HFFc6 (cell line): ENCODE measurements at regions not wholly inside any gene's neighbourhood (a gene's known extent, or its start where the extent isn't known, plus 50 kb on each side); places are given as distances from the start of the nearest gene placed in this dataset.

Source experiments
- DNase-seq: peaks from one replicate; pipeline ENCODE4 v3.0.0-alpha.2; 2018
- H3K27ac Mint-ChIP-seq: 2 replicates; pipeline ENCODE4 v1.8.0; 2020; ENCODE audit warnings: mild to moderate bottlenecking, mixed read lengths
- H3K27me3 Mint-ChIP-seq: 2 replicates; pipeline ENCODE4 v1.8.0; 2021; ENCODE audit warnings: mild to moderate bottlenecking, moderate library complexity, mixed read lengths; ENCODE audit not compliant: insufficient read depth
- H3K36me3 Mint-ChIP-seq: 2 replicates; pipeline ENCODE4 v1.8.0; 2021; ENCODE audit warnings: low read depth, mixed read lengths
- H3K4me1 Mint-ChIP-seq: 2 replicates; pipeline ENCODE4 v1.8.0; 2020; ENCODE audit warnings: low read depth, mixed read lengths
- H3K4me3 Mint-ChIP-seq: 2 replicates; pipeline ENCODE4 v1.8.0; 2020; ENCODE audit warnings: mild to moderate bottlenecking, moderate library complexity, mixed read lengths
- H3K9me3 Mint-ChIP-seq: 2 replicates; pipeline ENCODE4 v1.8.0; 2020; ENCODE audit warnings: mild to moderate bottlenecking, mixed read lengths
- TF ChIP-seq, protein P1 (sequence below): fragments of 200-600 bp; sonication (generic); IDR thresholded peaks from 2 replicates; pipeline ENCODE4 v1.5.0; 2021; ENCODE audit warnings: antibody characterized with exemption, mild to moderate bottlenecking

DNA sequence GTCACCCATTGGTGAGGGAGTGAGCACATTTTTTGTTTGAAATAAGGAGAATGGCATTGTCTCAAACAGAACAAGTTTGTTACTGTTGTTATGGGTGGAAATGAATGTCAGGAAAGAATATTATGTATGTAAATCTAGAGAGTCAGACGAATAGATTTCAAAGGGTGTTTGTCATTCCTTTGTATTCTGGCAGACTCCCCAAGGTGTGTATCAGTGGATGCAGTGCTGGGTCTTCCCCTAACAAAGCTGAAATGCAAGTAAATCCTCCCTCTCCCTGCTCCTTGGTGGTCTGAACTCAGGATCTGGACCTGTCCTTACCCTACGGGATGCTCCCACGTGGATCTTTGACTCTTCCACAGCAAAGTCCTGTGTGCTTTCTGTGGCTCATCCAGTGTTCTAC lies 139.5 kb upstream of the ZNF516 start:
- H3K4me1 Mint-ChIP-seq = no peaks in the 10 kb centered on the region; the same call in 1 of the 2 replicates
- TF ChIP-seq, protein P1, sequence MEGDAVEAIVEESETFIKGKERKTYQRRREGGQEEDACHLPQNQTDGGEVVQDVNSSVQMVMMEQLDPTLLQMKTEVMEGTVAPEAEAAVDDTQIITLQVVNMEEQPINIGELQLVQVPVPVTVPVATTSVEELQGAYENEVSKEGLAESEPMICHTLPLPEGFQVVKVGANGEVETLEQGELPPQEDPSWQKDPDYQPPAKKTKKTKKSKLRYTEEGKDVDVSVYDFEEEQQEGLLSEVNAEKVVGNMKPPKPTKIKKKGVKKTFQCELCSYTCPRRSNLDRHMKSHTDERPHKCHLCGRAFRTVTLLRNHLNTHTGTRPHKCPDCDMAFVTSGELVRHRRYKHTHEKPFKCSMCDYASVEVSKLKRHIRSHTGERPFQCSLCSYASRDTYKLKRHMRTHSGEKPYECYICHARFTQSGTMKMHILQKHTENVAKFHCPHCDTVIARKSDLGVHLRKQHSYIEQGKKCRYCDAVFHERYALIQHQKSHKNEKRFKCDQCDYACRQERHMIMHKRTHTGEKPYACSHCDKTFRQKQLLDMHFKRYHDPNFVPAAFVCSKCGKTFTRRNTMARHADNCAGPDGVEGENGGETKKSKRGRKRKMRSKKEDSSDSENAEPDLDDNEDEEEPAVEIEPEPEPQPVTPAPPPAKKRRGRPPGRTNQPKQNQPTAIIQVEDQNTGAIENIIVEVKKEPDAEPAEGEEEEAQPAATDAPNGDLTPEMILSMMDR = no peak
- H3K27ac Mint-ChIP-seq = no peak overlapping the region
- peaks cover 24% of the 10 kb centered on the region for H3K27me3 Mint-ChIP-seq
- H3K4me3 Mint-ChIP-seq = no peak overlapping the region
- DNase-seq = no peak
- no peaks in the 10 kb centered on the region for H3K9me3 Mint-ChIP-seq
- H3K36me3 Mint-ChIP-seq = no peaks in the 10 kb centered on the region

DNA sequence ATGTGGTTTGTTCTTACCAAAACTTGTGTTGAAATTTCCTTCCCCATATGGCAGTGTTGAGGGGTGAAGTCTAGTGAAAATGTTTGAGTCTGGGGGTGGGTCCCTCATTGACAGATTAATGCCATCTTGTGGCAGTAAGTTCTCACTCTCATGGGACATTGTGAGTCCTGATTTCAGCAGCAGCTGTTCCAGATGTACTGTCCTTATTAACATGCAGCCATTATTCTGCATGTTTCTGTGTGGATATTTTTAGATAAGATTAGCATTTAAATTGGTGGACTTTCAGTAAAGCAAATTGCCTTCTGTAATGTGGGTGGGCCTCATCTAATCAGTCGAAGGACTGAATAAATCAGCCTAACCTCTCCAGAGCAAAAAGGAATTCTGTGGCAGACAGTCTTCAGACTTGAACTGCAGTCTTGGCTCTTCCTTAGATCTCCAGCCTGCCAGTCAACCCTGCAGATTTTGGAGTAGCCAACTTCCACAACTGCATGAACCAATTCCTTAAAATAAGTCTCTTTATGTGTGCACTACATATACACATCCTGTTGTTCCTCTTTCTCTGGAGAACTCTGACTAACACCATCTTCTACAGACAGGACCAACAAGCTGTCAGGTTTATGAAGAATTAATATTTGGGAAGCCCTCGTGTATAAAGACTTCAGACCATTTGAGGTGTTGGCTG lies 138.7 kb upstream of the ZNF516 start:
- DNase-seq = no peak
- peaks cover 26% of the 10 kb centered on the region for H3K27me3 Mint-ChIP-seq
- no peak overlapping the region for H3K4me3 Mint-ChIP-seq
- no peaks in the 10 kb centered on the region; the same call in 1 of the 2 replicates for H3K4me1 Mint-ChIP-seq
- no peaks in the 10 kb centered on the region for H3K36me3 Mint-ChIP-seq
- H3K27ac Mint-ChIP-seq = no peak overlapping the region
- H3K9me3 Mint-ChIP-seq = no peaks in the 10 kb centered on the region
- TF ChIP-seq, protein P1 = no peak

DNA sequence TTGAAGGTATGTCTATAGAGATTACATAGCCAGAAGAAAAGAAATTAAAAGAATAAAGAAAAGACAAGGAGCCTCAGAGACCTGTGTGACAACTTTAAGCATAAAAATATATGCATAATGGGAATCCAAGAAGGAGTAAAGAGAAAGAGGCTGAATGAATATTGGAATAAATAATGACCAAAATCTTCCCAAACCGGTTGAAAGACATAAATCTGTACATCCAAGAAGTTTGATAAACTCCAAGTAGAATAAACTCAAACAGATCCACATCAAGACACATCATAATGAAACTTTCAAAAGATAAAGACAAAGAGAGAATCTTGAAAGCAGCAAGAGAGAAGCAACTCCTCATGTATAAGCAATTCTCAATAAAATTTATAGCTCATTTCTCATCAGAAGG lies 132.4 kb upstream of the ZNF516 start:
- peaks cover 18% of the 10 kb centered on the region for H3K27me3 Mint-ChIP-seq
- no peaks in the 10 kb centered on the region for H3K36me3 Mint-ChIP-seq
- TF ChIP-seq, protein P1 = no peak
- DNase-seq = no peak
- H3K27ac Mint-ChIP-seq = no peak overlapping the region
- peaks cover 1% of the 10 kb centered on the region; the same call in 1 of the 2 replicates for H3K4me1 Mint-ChIP-seq
- H3K4me3 Mint-ChIP-seq = no peak overlapping the region
- peaks cover 4% of the 10 kb centered on the region; the same call in 1 of the 2 replicates for H3K9me3 Mint-ChIP-seq

DNA sequence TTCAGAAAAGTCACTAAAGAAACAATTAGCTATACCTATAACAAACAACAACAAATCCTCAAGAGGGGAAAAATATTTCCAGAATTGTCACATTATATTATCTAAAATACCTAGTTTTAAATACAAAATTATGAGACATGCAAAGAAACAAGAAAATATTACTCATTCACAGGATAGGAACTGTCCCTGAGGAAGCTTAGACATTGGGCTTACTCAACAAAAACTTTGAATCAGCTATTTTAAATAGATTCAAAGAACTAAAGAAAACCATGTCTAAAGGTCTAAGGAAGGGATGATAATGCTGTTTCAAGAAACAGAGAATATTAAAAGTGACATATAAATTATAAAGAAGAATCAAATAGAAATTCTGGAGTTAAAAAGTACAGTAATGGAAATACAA lies 131.9 kb upstream of the ZNF516 start:
- no peak overlapping the region for H3K4me3 Mint-ChIP-seq
- TF ChIP-seq, protein P1 = no peak
- peaks cover 6% of the 10 kb centered on the region for H3K4me1 Mint-ChIP-seq
- DNase-seq = no peak
- H3K36me3 Mint-ChIP-seq = no peaks in the 10 kb centered on the region
- no peak overlapping the region for H3K27ac Mint-ChIP-seq
- peaks cover 4% of the 10 kb centered on the region; the same call in 1 of the 2 replicates for H3K9me3 Mint-ChIP-seq
- H3K27me3 Mint-ChIP-seq = peaks cover 16% of the 10 kb centered on the region

DNA sequence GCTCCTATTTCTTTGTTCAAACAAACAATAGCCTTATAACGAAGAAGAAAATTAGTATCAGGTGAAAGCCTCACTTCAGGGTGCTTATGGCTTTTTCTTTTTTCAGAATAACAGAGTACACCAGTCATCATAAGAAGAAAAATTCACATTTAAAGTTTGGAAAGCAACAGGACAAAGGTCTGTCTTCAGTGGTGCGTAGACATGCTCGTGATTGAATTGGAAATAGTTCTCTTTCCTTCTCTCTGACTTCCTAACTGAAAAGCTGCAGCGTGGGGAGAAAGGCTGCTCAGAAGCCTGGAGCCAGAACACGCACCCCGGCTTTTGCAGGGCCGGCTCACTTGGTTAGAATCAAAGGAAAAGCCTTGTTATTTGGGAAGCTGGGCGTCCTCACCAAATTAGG lies 127.6 kb upstream of the ZNF516 start:
- H3K27ac Mint-ChIP-seq = no peak overlapping the region
- TF ChIP-seq, protein P1 = no peak

More for the DNA sequence above, 127.6 kb upstream of the ZNF516 start:
- H3K4me3 Mint-ChIP-seq = 0 out of 2 replicates have a peak overlapping the region, but pooled peaks have one; percentile 38
- DNase-seq = no peak
- peaks cover 40% of the 10 kb centered on the region for H3K4me1 Mint-ChIP-seq
- no peaks in the 10 kb centered on the region for H3K36me3 Mint-ChIP-seq
- H3K9me3 Mint-ChIP-seq = no peaks in the 10 kb centered on the region
- H3K27me3 Mint-ChIP-seq = peaks cover 7% of the 10 kb centered on the region
